SK-N-MC (cell line): ENCODE measurements at regions not wholly inside any gene's neighbourhood (a gene's known extent, or its start where the extent isn't known, plus 50 kb on each side); places are given as distances from the start of the nearest gene placed in this dataset.

Source experiments
- EZH2 ChIP-seq: fragments of 200-600 bp; sonication (generic); IDR thresholded peaks from one replicate; pipeline ENCODE4 v1.6.1; 2017; ENCODE audit warnings: antibody characterized with exemption
- POLR2AphosphoS5 ChIP-seq: IDR thresholded peaks from 2 replicates; pipeline ENCODE4 v1.6.1; 2012; ENCODE audit warnings: mild to moderate bottlenecking, low read depth, low read length, borderline replicate concordance

DNA sequence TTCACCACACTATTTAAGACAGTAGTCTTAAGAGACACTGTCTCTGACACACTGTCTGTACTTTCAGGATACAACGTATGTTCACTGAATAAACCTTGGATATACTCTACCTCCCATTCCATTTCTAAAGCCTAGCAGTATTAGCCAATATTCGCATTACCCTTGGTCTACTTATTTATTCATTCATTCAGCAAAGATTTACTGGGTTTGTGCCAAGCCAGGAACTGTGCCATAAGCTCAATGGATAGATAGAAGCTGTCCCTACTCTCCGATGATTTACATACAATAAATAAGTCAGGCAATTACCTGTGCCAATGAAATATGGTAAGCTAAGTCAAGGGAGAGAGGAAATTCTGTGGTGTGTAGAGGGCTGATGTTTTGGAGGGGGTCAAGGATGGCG is 195.2 kb upstream of the RAB4A start:
- TF ChIP-seq EZH2 (no peak), POLR2AphosphoS5 (no peak)
